Spleen (tissue), 7 donors: ENCODE measurements at regions not wholly inside any gene's neighbourhood (a gene's known extent, or its start where the extent isn't known, plus 50 kb on each side); places are given as distances from the start of the nearest gene placed in this dataset.
A peak's percentile ranks its signal among the peaks of the same experiment; 100 is the strongest.

Source experiments
- POLR2A ChIP-seq, 3 donors: fragments of 450-650 bp; IDR thresholded peaks; one replicate each; pipeline ENCODE4 v1.5.1; 2017; ENCODE audit warnings: antibody characterized with exemption in 3 of 3, mild to moderate bottlenecking in 1 of 3
- POLR2AphosphoS5 ChIP-seq, 3 donors: sonication (generic); formaldehyde crosslinking; IDR thresholded peaks; one replicate each; pipeline ENCODE4 v1.5.1; 2017; ENCODE audit warnings: antibody characterized with exemption in 3 of 3
- TF ChIP-seq, protein P1 (sequence below), 11 experiments: fragments of 200-600 bp in 7 of 11; fragments of 450-650 bp in 4 of 11; sonication (generic) in 4 of 11; IDR thresholded peaks in 8 of 11; conservative IDR thresholded peaks in 3 of 11; 1 replicate in 7 of 11; 2 replicates in 4 of 11; pipeline versions ENCODE4 v1.4.0 to v1.8.0; 2016 to 2021; ENCODE audit warnings: antibody characterized with exemption in 11 of 11, inconsistent platforms in 4 of 11, mild to moderate bottlenecking in 1 of 11
- donor health status: DM: no; HTN: no; CAD: no; lungs with moderate emphysema.
- donor health status: DM: no; HTN: no; CAD: no.
- donor health status: DM: no; HTN: no; CAD: no.

GRCh38 chr9:63816751-63817621 lies 1468.0 kb downstream of the FOXD4L5 start:
- TF ChIP-seq POLR2A (IDR thresholded peaks at IDR 0.05) (no peak), POLR2AphosphoS5 (IDR thresholded peaks at IDR 0.05) (peak in 2 of 3 donors; percentile 18 to 19)
- TF ChIP-seq, protein P1, sequence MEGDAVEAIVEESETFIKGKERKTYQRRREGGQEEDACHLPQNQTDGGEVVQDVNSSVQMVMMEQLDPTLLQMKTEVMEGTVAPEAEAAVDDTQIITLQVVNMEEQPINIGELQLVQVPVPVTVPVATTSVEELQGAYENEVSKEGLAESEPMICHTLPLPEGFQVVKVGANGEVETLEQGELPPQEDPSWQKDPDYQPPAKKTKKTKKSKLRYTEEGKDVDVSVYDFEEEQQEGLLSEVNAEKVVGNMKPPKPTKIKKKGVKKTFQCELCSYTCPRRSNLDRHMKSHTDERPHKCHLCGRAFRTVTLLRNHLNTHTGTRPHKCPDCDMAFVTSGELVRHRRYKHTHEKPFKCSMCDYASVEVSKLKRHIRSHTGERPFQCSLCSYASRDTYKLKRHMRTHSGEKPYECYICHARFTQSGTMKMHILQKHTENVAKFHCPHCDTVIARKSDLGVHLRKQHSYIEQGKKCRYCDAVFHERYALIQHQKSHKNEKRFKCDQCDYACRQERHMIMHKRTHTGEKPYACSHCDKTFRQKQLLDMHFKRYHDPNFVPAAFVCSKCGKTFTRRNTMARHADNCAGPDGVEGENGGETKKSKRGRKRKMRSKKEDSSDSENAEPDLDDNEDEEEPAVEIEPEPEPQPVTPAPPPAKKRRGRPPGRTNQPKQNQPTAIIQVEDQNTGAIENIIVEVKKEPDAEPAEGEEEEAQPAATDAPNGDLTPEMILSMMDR (IDR thresholded peaks at IDR 0.05 in 8 of 11, conservative IDR thresholded peaks at IDR 0.05 in 3 of 11) = no peak
